ENCODE measurements at regions not wholly inside any gene's neighbourhood (a gene's known extent, or its start where the extent isn't known, plus 50 kb on each side); places are given as distances from the start of the nearest gene placed in this dataset.

DNA sequence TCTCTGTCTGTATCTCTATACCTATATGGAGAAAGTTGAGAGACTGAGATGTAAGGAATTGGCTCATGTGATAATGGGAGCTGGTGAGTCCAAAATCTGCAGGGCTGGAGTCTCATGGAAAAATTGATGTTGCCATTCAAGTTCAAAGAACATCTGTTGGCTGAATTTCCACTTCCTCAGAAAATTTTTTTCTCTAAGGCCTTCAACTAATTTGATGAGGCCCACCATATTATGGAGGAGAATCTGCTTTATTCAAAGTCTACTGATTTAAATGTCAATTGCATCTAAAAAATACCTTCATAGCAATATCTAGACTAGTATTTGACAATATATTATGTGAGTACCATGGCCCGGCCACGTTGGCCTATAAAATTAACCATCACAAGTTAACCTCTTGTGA is 261.4 kb downstream of the VRK1 start:
- DNase-seq, result no peak
- Histone ChIP-seq H3K36me3 (replicated peaks in 1 of 2; ENCODE audit: control insufficient read depth in 1 of 2, insufficient read depth in 2 of 2, low read length in 1 of 2) (no peaks in the 10 kb centered on the region), H3K9me2 (no peaks in the 10 kb centered on the region), H3K79me2 (ENCODE audit: insufficient read depth) (no peaks in the 10 kb centered on the region), H3K27ac (ENCODE audit: low read depth in 2 of 2, low read length in 1 of 2) (no peak overlapping the region), H3K4me3 (ENCODE audit: low read depth in 2 of 2, low read length in 1 of 2) (no peak overlapping the region), H4K20me1 (ENCODE audit: insufficient read depth) (no peaks in the 10 kb centered on the region), H3K27me3 (ENCODE audit: insufficient read depth) (no peaks in the 10 kb centered on the region), H3K9ac (no peak overlapping the region), H2AFZ (ENCODE audit: low read depth) (no peak overlapping the region), H3K4me1 (ENCODE audit: control insufficient read depth in 1 of 2, insufficient read depth in 2 of 2, low read depth in 1 of 2, low read length in 1 of 2) (no peaks in the 10 kb centered on the region; a peak in 1 of 4 replicates), H3K4me2 (no peak overlapping the region), H3F3A (replicated peaks; ENCODE audit: insufficient read depth) (no peaks in the 10 kb centered on the region), H3K9me3 (no peaks in the 10 kb centered on the region)
- WGBS (ENCODE audit: low lambda C conversion rate), result 39% methylated on average over 2 of the region's 2 CpGs
- POLR2A ChIA-PET, result no interaction called here
- CTCF ChIA-PET, result interaction anchor here (1.3 kb wide), 1 partner anchor 12 kb away, joined by 3 read pairs; no protein-coding TSS in a partner anchor
- TF ChIP-seq CTCF (IDR thresholded peaks at IDR 0.05) (no peak), EZH2phosphoT487 (IDR thresholded peaks at IDR 0.05; ENCODE audit: borderline replicate concordance, low read depth) (no peak), RCOR1 (IDR thresholded peaks at IDR 0.05; ENCODE audit: low read length) (no peak), NRF1 (IDR thresholded peaks at IDR 0.05; ENCODE audit: low read depth, low read length) (no peak), PBX3 (IDR thresholded peaks at IDR 0.05) (no peak), TCF12 (IDR thresholded peaks at IDR 0.05) (no peak), POLR2AphosphoS5 (IDR thresholded peaks at IDR 0.05; ENCODE audit: low read depth, low read length) (no peak), USF1 (IDR thresholded peaks at IDR 0.05; ENCODE audit: borderline replicate concordance, low read depth) (no peak), TEAD4 (IDR thresholded peaks at IDR 0.05; ENCODE audit: borderline replicate concordance, insufficient read depth) (no peak), MXI1 (IDR thresholded peaks at IDR 0.05; ENCODE audit: low read depth, low read length) (no peak), JUND (IDR thresholded peaks at IDR 0.05) (no peak), GABPA (IDR thresholded peaks at IDR 0.05; ENCODE audit: low read depth) (no peak), FOSL2 (IDR thresholded peaks at IDR 0.05; ENCODE audit: borderline replicate concordance, low read depth) (no peak), RXRA (IDR thresholded peaks at IDR 0.05; ENCODE audit: borderline replicate concordance, low read depth) (no peak), RFX5 (IDR thresholded peaks at IDR 0.05; ENCODE audit: low read length) (no peak), NFIC (IDR thresholded peaks at IDR 0.05; ENCODE audit: borderline replicate concordance) (no peak), GATA2 (CRISPR knock-in tag; IDR thresholded peaks at IDR 0.05) (no peak)

DNA sequence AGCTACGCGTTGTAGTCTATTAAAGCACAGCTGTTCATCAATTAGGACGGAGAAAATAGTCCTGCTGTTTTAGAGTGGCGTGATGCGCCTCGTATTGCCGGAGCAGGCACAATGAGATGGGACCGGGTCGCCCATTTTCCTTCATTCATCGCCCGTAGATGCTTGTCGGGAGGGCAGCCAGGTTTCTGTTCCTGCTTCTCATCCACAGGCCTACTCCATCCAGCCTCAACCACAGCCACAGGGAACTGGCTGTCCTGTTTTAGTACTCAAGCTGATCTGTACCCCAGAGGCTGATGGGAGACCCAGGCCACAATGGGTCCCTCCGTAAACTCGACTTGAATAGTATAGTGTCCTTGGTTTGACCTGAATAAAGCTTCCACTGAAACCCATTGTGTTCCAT is 264.0 kb downstream of the VRK1 start:
- Histone ChIP-seq H3K27ac (ENCODE audit: low read depth in 2 of 2, low read length in 1 of 2) (no peak overlapping the region), H3K4me1 (ENCODE audit: control insufficient read depth in 1 of 2, insufficient read depth in 2 of 2, low read depth in 1 of 2, low read length in 1 of 2) (no peaks in the 10 kb centered on the region; a peak in 1 of 4 replicates), H4K20me1 (ENCODE audit: insufficient read depth) (no peaks in the 10 kb centered on the region), H3K9me2 (no peaks in the 10 kb centered on the region), H2AFZ (ENCODE audit: low read depth) (no peak overlapping the region), H3K27me3 (ENCODE audit: insufficient read depth) (no peaks in the 10 kb centered on the region), H3K9ac (no peak overlapping the region), H3K79me2 (ENCODE audit: insufficient read depth) (no peaks in the 10 kb centered on the region), H3F3A (replicated peaks; ENCODE audit: insufficient read depth) (no peaks in the 10 kb centered on the region), H3K4me3 (ENCODE audit: low read depth in 2 of 2, low read length in 1 of 2) (no peak overlapping the region), H3K9me3 (no peaks in the 10 kb centered on the region), H3K4me2 (no peak overlapping the region), H3K36me3 (replicated peaks in 1 of 2; ENCODE audit: control insufficient read depth in 1 of 2, insufficient read depth in 2 of 2, low read length in 1 of 2) (no peaks in the 10 kb centered on the region)
- 49% methylated on average over 14 of the region's 14 CpGs for WGBS (ENCODE audit: low lambda C conversion rate)
- TF ChIP-seq, protein P1, sequence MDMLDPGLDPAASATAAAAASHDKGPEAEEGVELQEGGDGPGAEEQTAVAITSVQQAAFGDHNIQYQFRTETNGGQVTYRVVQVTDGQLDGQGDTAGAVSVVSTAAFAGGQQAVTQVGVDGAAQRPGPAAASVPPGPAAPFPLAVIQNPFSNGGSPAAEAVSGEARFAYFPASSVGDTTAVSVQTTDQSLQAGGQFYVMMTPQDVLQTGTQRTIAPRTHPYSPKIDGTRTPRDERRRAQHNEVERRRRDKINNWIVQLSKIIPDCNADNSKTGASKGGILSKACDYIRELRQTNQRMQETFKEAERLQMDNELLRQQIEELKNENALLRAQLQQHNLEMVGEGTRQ (IDR thresholded peaks at IDR 0.05; ENCODE audit: borderline replicate concordance, low read depth, low read length), result no peak
- no peak for TF ChIP-seq NRF1 (IDR thresholded peaks at IDR 0.05; ENCODE audit: low read depth, low read length)
- TF ChIP-seq SMC3 (IDR thresholded peaks at IDR 0.05; ENCODE audit: low read depth, low read length), result no peak
- ChIA-PET CTCF (no interaction called here), POLR2A (no interaction called here)
- DNase-seq, result no peak

All from SK-N-SH (cell line).